Lower lobe of right lung (tissue), 2 donors: ENCODE measurements at regions not wholly inside any gene's neighbourhood (a gene's known extent, or its start where the extent isn't known, plus 50 kb on each side); places are given as distances from the start of the nearest gene placed in this dataset.
"Not testable (repeated sequence)": the region's sequence is repeated elsewhere in the genome, so short reads cannot be mapped to it uniquely, and the experiment has no call there.

Experiments
- ATAC-seq, 2 donors: fragments of 200-7000 bp; cut with Tn5 transposase; one replicate each; pipeline ENCODE4 v1.9.1; 2020 to 2022; ENCODE audit warnings: mild to moderate bottlenecking in 2 of 2, moderate library complexity in 2 of 2
- DNase-seq: peaks from one replicate; pipeline ENCODE4 v3.0.0-alpha.2; 2020
- H3K27ac ChIP-seq: fragments of 200-600 bp; one replicate; pipeline ENCODE4 v1.8.0; 2022
- H3K27me3 ChIP-seq: fragments of 200-600 bp; one replicate; pipeline ENCODE4 v1.8.0; 2022; ENCODE audit warnings: low read depth
- H3K36me3 ChIP-seq: fragments of 200-600 bp; one replicate; pipeline ENCODE4 v1.8.0; 2022; ENCODE audit warnings: mild to moderate bottlenecking
- H3K4me1 ChIP-seq: fragments of 200-600 bp; one replicate; pipeline ENCODE4 v1.8.0; 2022
- H3K4me3 ChIP-seq: fragments of 200-600 bp; one replicate; pipeline ENCODE4 v1.8.0; 2022; ENCODE audit warnings: mild to moderate bottlenecking
- H3K9me3 ChIP-seq: fragments of 200-600 bp; one replicate; pipeline ENCODE4 v1.8.0; 2022
- intact Hi-C: fragments of 100-400 bp; cut with DNase I; formaldehyde crosslinking; loops from one replicate; pipeline ENCODE4 v1.11.0; 2022
- TF ChIP-seq, protein P1 (sequence below): fragments of 200-600 bp; IDR thresholded peaks from one replicate; pipeline ENCODE4 v1.8.0; 2022; ENCODE audit warnings: antibody characterized with exemption, mild to moderate bottlenecking
- donor health status: DM: no; HTN: yes; CAD: no; lungs with severe emphysema.

DNA sequence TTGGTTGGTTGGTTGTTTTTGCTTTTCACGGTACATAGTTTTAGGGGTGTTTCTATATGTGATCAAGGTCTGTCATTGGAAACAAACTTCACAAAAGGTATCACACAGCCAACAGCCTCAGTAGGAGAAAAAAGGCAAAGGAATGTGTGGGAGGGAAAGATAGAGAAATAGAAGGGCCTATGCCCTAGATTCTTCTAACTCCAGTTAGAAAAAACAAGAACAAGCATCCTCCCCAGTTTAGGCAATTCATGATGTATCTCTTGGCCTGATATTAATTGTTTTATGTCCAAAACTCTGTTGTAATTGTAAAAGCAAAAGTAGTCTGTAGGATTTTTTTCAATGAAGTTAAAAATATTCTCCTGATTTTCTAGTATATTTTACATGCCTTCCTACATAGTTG, 192.4 kb upstream of the EDNRA start:
- H3K4me1 ChIP-seq: no peaks in the 10 kb centered on the region
- intact Hi-C loops: no loop called here
- DNase-seq: no peak
- TF ChIP-seq, protein P1, sequence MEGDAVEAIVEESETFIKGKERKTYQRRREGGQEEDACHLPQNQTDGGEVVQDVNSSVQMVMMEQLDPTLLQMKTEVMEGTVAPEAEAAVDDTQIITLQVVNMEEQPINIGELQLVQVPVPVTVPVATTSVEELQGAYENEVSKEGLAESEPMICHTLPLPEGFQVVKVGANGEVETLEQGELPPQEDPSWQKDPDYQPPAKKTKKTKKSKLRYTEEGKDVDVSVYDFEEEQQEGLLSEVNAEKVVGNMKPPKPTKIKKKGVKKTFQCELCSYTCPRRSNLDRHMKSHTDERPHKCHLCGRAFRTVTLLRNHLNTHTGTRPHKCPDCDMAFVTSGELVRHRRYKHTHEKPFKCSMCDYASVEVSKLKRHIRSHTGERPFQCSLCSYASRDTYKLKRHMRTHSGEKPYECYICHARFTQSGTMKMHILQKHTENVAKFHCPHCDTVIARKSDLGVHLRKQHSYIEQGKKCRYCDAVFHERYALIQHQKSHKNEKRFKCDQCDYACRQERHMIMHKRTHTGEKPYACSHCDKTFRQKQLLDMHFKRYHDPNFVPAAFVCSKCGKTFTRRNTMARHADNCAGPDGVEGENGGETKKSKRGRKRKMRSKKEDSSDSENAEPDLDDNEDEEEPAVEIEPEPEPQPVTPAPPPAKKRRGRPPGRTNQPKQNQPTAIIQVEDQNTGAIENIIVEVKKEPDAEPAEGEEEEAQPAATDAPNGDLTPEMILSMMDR: no peak
- no peaks in the 10 kb centered on the region for H3K9me3 ChIP-seq
- H3K27ac ChIP-seq: no peak overlapping the region
- no peak for ATAC-seq
- no peak overlapping the region for H3K4me3 ChIP-seq
- no peaks in the 10 kb centered on the region for H3K36me3 ChIP-seq
- no peaks in the 10 kb centered on the region for H3K27me3 ChIP-seq

DNA sequence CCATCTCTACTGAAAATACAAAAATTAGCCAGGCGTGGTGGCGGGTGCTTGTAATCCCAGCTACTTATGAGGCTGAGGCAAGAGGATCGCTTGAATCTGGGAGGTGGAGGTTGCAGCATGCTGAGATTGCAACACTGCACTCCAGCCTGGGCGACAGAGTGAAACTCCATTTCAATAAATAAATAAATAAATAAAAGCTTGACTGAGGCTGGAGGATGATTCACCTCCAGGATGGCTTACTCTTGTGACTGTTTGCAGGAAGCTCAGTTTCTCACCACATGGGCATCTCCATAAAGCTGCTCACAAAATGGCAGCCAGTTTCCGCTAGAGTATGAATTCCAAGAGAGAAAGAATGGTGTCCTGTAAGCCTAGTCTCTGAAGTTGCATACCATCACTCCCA, 191.7 kb upstream of the EDNRA start:
- H3K9me3 ChIP-seq: no peaks in the 10 kb centered on the region
- H3K4me1 ChIP-seq: no peaks in the 10 kb centered on the region
- H3K4me3 ChIP-seq: no peak overlapping the region
- H3K27me3 ChIP-seq: no peaks in the 10 kb centered on the region
- no peaks in the 10 kb centered on the region for H3K36me3 ChIP-seq
- H3K27ac ChIP-seq: no peak overlapping the region
- ATAC-seq (no peak), DNase-seq (no peak)
- intact Hi-C loops: no loop called here
- TF ChIP-seq, protein P1: no peak

DNA sequence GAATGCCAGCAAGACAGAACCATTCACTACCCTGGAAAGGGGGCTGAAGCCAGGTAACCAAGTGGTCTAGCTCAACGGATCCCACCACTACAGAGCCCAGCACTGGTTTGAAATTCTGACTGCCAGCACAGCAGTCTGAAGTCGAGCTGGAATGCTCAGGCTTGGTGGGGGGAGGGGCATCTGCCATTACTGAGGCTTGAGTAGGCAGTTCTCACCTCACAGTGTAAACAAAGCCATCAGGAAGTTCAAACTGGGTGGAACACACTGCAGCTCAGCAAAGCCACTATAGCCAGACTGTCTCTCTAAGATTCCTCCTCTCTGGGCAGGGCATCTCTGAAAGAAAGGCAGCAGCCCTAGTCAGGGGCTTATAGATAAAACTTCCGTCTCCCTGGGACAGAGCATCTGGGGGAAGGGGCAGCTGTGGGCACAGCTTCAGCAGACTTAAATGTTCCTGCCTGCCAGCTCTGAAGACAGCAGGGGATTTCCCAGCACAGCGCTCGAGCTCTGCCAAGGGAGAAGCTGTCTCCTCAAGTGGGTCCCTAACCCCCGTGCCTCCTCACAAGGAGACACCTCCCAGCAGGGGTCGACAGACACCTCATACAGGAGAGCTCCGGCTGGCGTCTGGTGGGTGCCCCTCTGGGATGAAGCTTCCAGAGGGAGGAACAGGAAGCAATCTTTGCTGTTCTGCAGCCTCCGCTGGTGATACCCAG, 188.1 kb upstream of the EDNRA start:
- H3K4me3 ChIP-seq, H3K9me3 ChIP-seq, H3K36me3 ChIP-seq, H3K27ac ChIP-seq, H3K27me3 ChIP-seq, H3K4me1 ChIP-seq, intact Hi-C loops: not testable (repeated sequence)
- DNase-seq (peak; percentile 66), ATAC-seq (peak in 1 of 2 donors; percentile 31)

DNA sequence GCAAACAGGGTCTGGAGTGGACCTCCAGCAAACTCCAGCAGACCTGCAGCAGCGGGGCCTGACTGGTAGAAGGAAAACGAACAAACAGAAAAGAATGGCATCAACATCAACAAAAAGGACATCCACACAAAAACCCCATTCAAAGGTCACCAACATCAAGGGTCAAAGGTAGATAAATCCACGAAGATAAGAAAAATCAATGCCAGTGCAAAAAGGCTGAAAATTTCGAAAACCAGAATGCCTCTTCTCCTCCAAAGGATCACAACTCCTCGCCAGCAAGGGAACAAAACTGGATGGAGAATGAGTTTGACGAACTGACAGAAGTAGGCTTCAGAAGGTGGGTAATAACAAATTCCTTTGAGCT, 187.6 kb upstream of the EDNRA start:
- H3K9me3 ChIP-seq, H3K4me1 ChIP-seq, H3K36me3 ChIP-seq, intact Hi-C loops, H3K27me3 ChIP-seq, ATAC-seq, DNase-seq, H3K27ac ChIP-seq, H3K4me3 ChIP-seq: not testable (repeated sequence)

DNA sequence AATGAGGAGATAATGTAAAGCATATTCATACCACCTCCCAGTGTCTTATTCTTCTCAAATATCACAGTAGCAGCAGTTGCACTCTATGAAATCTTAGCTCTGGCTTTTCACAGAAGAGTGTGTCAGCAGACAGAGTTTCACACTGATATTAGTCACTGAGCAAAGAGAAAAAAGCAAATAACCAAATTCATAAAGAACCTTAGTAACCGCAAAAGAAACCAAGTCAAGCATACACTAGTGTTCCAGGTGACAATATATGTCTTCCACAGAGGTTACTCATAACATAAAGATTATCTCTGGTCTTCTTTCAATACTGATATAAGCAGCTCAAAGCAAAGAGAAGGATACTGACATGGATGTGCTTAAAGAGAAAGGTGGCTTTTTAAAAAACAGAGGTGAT, 181.7 kb upstream of the EDNRA start:
- Histone ChIP-seq H3K4me3 (no peak overlapping the region), H3K9me3 (no peaks in the 10 kb centered on the region), H3K36me3 (no peaks in the 10 kb centered on the region), H3K27ac (no peak overlapping the region), H3K4me1 (no peaks in the 10 kb centered on the region), H3K27me3 (no peaks in the 10 kb centered on the region)
- no peak for DNase-seq
- intact Hi-C loops: no loop called here
- no peak for ATAC-seq
- TF ChIP-seq, protein P1: no peak

DNA sequence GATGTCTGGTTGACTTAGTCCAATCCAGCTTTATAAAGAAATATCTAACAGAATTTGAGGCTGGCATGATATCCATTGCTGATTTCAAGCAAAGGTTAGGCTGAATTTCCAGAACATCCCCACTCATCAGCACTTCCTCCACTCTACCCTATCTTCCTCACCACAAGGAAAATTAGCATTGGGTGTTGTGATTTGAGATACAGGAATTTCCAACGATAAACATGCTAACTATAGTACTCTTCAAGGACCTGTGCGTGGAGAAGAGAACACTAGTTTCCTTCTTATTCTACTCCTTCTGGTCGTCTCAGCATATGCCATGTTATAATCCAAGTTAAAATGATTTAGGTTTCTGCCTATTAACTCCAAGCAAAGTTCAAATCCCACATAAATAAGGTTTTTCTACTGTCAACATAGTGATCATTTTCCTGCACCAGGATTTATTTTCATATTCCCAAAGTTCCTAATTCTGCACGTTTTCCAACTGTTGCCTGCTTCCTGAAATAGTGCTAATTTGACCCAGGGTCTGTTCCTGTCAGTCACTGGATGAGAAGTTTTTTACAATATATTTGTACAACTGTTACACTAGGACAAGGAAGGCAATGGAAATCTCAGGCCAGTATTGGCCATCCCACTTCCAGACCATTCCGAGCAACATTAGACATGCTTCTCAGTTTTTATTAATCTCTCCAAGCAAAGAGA, 177.6 kb upstream of the EDNRA start:
- no peaks in the 10 kb centered on the region for H3K4me1 ChIP-seq
- H3K27ac ChIP-seq: no peak overlapping the region
- H3K9me3 ChIP-seq: no peaks in the 10 kb centered on the region
- H3K4me3 ChIP-seq: no peak overlapping the region
- no peak for ATAC-seq
- TF ChIP-seq, protein P1: no peak
- no peak for DNase-seq
- intact Hi-C loops: no loop called here
- no peaks in the 10 kb centered on the region for H3K27me3 ChIP-seq
- no peaks in the 10 kb centered on the region for H3K36me3 ChIP-seq
